ENCODE measurements at regions not wholly inside any gene's neighbourhood (a gene's known extent, or its start where the extent isn't known, plus 50 kb on each side); places are given as distances from the start of the nearest gene placed in this dataset.
"Not testable (repeated sequence)": the region's sequence is repeated elsewhere in the genome, so short reads cannot be mapped to it uniquely, and the experiment has no call there.

- intact Hi-C loops (cut with DNase I; ENCODE audit: low total_unique reads) = no loop called here
- DNase-seq = no peak
- Histone ChIP-seq H3K4me3 (no peak overlapping the region), H3K4me1 (no peaks in the 10 kb centered on the region), H3K36me3 (no peaks in the 10 kb centered on the region), H3K9me3 (no peaks in the 10 kb centered on the region), H3K27ac (no peak overlapping the region), H3K27me3 (no peaks in the 10 kb centered on the region)
- TF ChIP-seq, protein P1, sequence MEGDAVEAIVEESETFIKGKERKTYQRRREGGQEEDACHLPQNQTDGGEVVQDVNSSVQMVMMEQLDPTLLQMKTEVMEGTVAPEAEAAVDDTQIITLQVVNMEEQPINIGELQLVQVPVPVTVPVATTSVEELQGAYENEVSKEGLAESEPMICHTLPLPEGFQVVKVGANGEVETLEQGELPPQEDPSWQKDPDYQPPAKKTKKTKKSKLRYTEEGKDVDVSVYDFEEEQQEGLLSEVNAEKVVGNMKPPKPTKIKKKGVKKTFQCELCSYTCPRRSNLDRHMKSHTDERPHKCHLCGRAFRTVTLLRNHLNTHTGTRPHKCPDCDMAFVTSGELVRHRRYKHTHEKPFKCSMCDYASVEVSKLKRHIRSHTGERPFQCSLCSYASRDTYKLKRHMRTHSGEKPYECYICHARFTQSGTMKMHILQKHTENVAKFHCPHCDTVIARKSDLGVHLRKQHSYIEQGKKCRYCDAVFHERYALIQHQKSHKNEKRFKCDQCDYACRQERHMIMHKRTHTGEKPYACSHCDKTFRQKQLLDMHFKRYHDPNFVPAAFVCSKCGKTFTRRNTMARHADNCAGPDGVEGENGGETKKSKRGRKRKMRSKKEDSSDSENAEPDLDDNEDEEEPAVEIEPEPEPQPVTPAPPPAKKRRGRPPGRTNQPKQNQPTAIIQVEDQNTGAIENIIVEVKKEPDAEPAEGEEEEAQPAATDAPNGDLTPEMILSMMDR (IDR thresholded peaks at IDR 0.05) = no peak
- no peak for TF ChIP-seq POLR2AphosphoS5 (IDR thresholded peaks at IDR 0.05)
- no peak for TF ChIP-seq POLR2A (IDR thresholded peaks at IDR 0.05)
- TF ChIP-seq EP300 (IDR thresholded peaks at IDR 0.05; ENCODE audit: low read depth) = no peak
- in situ Hi-C loops (cut with MboI; ENCODE audit: low pct_ligation_motif_present in 1 of 4, low pct_unique_long_range_greater_than_20kb in 1 of 4, low sequenced_read_pairs in 3 of 4) = no loop called here
- WGBS, 2 donors (ENCODE audit: low coverage in 1 of 2) = 42 to 54% methylated on average over 2 of the region's 2 CpGs
These were observed 234.1 kb upstream of the IGFBP7 start for GRCh38 chr4:57344296-57344695.

DNA sequence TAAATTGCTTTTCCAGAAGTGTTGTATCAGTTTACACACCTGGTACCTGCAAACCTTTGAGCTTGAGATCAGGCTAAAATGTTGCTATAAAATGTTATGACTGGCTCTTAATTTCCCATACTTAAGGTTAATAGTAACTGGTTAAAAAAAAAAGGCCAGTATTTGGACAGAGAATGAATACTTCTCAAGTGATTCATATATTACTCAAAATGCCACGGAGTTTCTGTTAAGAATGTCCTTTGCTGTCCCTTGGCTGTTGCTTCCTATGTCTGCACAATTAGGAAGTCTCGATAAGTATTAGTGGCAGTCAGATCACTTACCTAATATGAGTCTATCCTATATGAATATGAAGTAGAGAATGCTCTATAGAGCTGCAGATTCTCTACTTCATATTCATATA, 232.2 kb upstream of the IGFBP7 start:
- in situ Hi-C loops (cut with MboI; ENCODE audit: low pct_ligation_motif_present in 1 of 4, low pct_unique_long_range_greater_than_20kb in 1 of 4, low sequenced_read_pairs in 3 of 4) (no loop called here), intact Hi-C loops (cut with DNase I; ENCODE audit: low total_unique reads) (no loop called here)

DNA sequence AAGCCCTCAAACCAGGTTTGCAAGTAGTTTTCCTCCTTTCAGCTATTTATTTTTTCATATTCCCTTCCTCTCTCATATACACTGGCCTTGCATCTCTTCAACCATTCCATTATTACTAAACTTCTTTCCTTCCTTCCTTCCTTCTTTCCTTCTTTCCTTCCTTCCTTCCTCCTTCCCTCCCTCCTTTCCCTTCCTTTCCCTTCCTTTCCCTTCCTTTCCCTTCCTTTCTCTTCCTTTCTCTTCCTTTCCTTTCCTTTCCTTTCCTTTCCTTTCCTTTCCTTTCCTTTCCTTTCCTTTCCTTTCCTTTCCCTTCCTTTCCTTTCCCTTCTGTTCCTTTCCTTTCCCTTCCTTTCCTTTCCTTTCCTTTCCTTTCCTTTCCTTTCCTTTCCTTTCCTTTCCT, 228.7 kb upstream of the IGFBP7 start:
- H3K27ac ChIP-seq; H3K9me3 ChIP-seq; intact Hi-C loops (cut with DNase I; ENCODE audit: low total_unique reads); H3K27me3 ChIP-seq; in situ Hi-C loops (cut with MboI; ENCODE audit: low pct_ligation_motif_present in 1 of 4, low pct_unique_long_range_greater_than_20kb in 1 of 4, low sequenced_read_pairs in 3 of 4); H3K36me3 ChIP-seq; DNase-seq; H3K4me1 ChIP-seq; H3K4me3 ChIP-seq: not testable (repeated sequence)

More for the DNA sequence above, 232.2 kb upstream of the IGFBP7 start:
- Histone ChIP-seq H3K27me3 (no peaks in the 10 kb centered on the region), H3K27ac (no peak overlapping the region), H3K4me3 (no peak overlapping the region), H3K9me3 (no peaks in the 10 kb centered on the region), H3K4me1 (no peaks in the 10 kb centered on the region), H3K36me3 (no peaks in the 10 kb centered on the region)
- DNase-seq = no peak
- WGBS, 2 donors (ENCODE audit: low coverage in 1 of 2) = 68 to 100% methylated on average over 1 to 2 of the region's 2 CpGs
- TF ChIP-seq EP300 (IDR thresholded peaks at IDR 0.05; ENCODE audit: low read depth) (no peak), POLR2A (IDR thresholded peaks at IDR 0.05) (no peak), POLR2AphosphoS5 (IDR thresholded peaks at IDR 0.05) (no peak)
- TF ChIP-seq, protein P1 (IDR thresholded peaks at IDR 0.05) = no peak

- no peaks in the 10 kb centered on the region for H3K27me3 ChIP-seq
- no peak for TF ChIP-seq POLR2AphosphoS5 (IDR thresholded peaks at IDR 0.05)
- TF ChIP-seq, protein P1 (IDR thresholded peaks at IDR 0.05) = no peak
- TF ChIP-seq POLR2A (IDR thresholded peaks at IDR 0.05) = no peak
- TF ChIP-seq EP300 (IDR thresholded peaks at IDR 0.05; ENCODE audit: low read depth) = no peak
- no peaks in the 10 kb centered on the region for H3K9me3 ChIP-seq
- no peaks in the 10 kb centered on the region for H3K36me3 ChIP-seq
- intact Hi-C loops (cut with DNase I; ENCODE audit: low total_unique reads) (no loop called here), in situ Hi-C loops (cut with MboI; ENCODE audit: low pct_ligation_motif_present in 1 of 4, low pct_unique_long_range_greater_than_20kb in 1 of 4, low sequenced_read_pairs in 3 of 4) (no loop called here)
- no peak overlapping the region for H3K27ac ChIP-seq
- no peak for DNase-seq
- WGBS, 2 donors (ENCODE audit: low coverage in 1 of 2) = 74 to 78% methylated on average over 5 of the region's 5 CpGs
- H3K4me1 ChIP-seq = no peaks in the 10 kb centered on the region
- no peak overlapping the region for H3K4me3 ChIP-seq
These were observed 223.5 kb upstream of the IGFBP7 start for GRCh38 chr4:57333684-57334083.

DNA sequence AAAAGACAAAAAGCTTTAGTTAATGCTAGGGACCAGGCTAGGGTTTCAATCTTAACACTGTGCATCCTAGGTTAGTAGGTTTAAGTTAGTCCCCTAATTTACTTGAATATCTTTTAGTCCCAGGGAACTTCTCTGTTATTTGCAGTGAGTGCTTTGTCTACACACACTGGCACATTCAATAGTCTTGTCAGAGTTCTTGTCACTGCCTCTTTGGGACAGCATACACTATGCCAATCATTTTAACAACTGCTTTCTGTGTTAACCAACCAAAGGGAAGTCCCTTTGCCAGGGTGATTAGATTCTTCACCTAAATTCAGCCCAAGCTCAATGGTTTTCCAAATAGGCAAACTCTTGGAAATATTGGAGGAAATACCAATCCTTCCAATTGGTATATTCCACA, 221.8 kb upstream of the IGFBP7 start:
- in situ Hi-C loops (cut with MboI; ENCODE audit: low pct_ligation_motif_present in 1 of 4, low pct_unique_long_range_greater_than_20kb in 1 of 4, low sequenced_read_pairs in 3 of 4) = no loop called here
- Histone ChIP-seq H3K36me3 (no peaks in the 10 kb centered on the region), H3K4me1 (no peaks in the 10 kb centered on the region), H3K27me3 (no peaks in the 10 kb centered on the region), H3K4me3 (no peak overlapping the region), H3K9me3 (no peaks in the 10 kb centered on the region), H3K27ac (no peak overlapping the region)
- TF ChIP-seq POLR2A (IDR thresholded peaks at IDR 0.05) (no peak), POLR2AphosphoS5 (IDR thresholded peaks at IDR 0.05) (no peak), EP300 (IDR thresholded peaks at IDR 0.05; ENCODE audit: low read depth) (no peak)
- TF ChIP-seq, protein P1 (IDR thresholded peaks at IDR 0.05) = no peak
- intact Hi-C loops (cut with DNase I; ENCODE audit: low total_unique reads) = no loop called here
- DNase-seq = no peak

All from transverse colon (tissue), 4 donors.